ENCODE measurements at regions not wholly inside any gene's neighbourhood (a gene's known extent, or its start where the extent isn't known, plus 50 kb on each side); places are given as distances from the start of the nearest gene placed in this dataset.

DNA sequence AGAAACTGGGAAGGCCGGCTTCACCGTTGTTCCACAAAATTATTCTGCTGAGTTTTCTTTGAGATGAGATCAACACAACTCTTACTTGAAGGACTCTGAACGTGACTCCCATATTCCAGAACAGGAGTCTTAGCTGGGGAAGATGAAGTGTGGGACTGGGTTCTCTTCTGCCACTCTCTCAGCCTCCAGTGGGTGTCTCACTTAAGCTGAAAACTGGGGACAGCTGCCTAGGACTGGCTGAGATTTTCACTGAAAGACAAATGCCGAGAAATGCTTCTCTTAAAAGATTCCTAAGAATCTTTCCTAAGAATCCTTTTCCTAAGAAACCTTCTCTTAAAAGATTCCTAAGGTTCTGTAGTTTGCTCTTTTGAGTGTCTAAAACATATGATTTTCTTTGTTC lies 156.6 kb upstream of the LHCGR start:
- TF ChIP-seq EGR1 (IDR thresholded peaks at IDR 0.05) (no peak), TAF1 (IDR thresholded peaks at IDR 0.05; ENCODE audit: low read depth) (no peak), CREB1 (IDR thresholded peaks at IDR 0.05; ENCODE audit: low read depth) (no peak), RAD21 (IDR thresholded peaks at IDR 0.05; ENCODE audit: low read depth) (no peak), CEBPB (IDR thresholded peaks at IDR 0.05) (no peak), TEAD4 (IDR thresholded peaks at IDR 0.05) (no peak), TCF12 (IDR thresholded peaks at IDR 0.05; ENCODE audit: low read depth) (no peak), EP300 (IDR thresholded peaks at IDR 0.05; ENCODE audit: borderline replicate concordance) (no peak), NFIC (IDR thresholded peaks at IDR 0.05) (no peak), ZBTB7A (IDR thresholded peaks at IDR 0.05; ENCODE audit: low read depth) (no peak), YY1 (IDR thresholded peaks at IDR 0.05; ENCODE audit: low read depth) (no peak), FOXM1 (IDR thresholded peaks at IDR 0.05; ENCODE audit: borderline replicate concordance, low read depth) (no peak)
- TF ChIP-seq, protein P1, sequence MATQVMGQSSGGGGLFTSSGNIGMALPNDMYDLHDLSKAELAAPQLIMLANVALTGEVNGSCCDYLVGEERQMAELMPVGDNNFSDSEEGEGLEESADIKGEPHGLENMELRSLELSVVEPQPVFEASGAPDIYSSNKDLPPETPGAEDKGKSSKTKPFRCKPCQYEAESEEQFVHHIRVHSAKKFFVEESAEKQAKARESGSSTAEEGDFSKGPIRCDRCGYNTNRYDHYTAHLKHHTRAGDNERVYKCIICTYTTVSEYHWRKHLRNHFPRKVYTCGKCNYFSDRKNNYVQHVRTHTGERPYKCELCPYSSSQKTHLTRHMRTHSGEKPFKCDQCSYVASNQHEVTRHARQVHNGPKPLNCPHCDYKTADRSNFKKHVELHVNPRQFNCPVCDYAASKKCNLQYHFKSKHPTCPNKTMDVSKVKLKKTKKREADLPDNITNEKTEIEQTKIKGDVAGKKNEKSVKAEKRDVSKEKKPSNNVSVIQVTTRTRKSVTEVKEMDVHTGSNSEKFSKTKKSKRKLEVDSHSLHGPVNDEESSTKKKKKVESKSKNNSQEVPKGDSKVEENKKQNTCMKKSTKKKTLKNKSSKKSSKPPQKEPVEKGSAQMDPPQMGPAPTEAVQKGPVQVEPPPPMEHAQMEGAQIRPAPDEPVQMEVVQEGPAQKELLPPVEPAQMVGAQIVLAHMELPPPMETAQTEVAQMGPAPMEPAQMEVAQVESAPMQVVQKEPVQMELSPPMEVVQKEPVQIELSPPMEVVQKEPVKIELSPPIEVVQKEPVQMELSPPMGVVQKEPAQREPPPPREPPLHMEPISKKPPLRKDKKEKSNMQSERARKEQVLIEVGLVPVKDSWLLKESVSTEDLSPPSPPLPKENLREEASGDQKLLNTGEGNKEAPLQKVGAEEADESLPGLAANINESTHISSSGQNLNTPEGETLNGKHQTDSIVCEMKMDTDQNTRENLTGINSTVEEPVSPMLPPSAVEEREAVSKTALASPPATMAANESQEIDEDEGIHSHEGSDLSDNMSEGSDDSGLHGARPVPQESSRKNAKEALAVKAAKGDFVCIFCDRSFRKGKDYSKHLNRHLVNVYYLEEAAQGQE (IDR thresholded peaks at IDR 0.05; ENCODE audit: low read depth): no peak
- TF ChIP-seq, protein P2, sequence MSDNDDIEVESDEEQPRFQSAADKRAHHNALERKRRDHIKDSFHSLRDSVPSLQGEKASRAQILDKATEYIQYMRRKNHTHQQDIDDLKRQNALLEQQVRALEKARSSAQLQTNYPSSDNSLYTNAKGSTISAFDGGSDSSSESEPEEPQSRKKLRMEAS (IDR thresholded peaks at IDR 0.05): no peak
- TF ChIP-seq, protein P3, sequence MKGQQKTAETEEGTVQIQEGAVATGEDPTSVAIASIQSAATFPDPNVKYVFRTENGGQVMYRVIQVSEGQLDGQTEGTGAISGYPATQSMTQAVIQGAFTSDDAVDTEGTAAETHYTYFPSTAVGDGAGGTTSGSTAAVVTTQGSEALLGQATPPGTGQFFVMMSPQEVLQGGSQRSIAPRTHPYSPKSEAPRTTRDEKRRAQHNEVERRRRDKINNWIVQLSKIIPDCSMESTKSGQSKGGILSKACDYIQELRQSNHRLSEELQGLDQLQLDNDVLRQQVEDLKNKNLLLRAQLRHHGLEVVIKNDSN (IDR thresholded peaks at IDR 0.05): no peak

DNA sequence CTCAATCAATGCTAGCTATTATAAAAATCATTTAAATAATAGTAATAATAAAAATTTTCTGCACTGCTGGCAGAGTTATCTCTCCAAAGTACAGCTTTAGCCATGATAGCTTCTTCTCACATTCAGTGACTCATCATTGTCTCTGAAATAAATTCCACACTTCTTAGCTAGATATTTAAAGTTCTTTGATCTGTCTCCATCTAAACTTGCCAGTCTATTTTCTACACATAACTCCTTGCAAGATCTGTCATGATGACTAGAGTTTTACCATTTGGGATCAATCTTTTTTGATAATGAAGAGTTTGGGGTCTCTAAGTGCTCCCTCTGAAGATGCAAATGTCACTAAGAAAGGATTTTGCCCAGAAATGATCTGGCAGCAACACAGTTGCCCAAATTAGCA lies 155.4 kb upstream of the LHCGR start:
- TF ChIP-seq TEAD4 (IDR thresholded peaks at IDR 0.05) (no peak), TAF1 (IDR thresholded peaks at IDR 0.05; ENCODE audit: low read depth) (no peak)

DNA sequence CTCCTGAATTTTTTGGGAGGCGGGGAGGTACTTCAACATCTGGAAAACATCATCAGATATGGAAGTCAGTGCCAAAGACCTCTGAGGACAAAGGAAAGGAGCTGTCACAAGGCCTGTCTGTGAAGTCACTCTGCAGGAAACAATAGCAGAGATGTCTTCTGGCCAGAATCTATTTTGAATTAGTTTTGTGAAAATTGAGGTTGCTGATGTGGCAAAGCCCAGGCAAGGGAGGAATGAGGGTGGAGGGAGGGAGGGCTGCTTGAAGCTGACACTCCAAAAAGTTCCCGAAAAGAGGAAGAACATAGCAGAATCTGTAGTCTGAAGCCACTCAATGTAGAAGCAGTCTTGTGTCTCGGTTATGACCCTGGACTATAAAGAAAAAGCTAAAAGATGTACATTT lies 151.1 kb upstream of the LHCGR start:
- TF ChIP-seq, protein P2 (IDR thresholded peaks at IDR 0.05): no peak
- TF ChIP-seq NFIC (IDR thresholded peaks at IDR 0.05): no peak
- TF ChIP-seq, protein P3 (IDR thresholded peaks at IDR 0.05): no peak
- no peak for TF ChIP-seq CEBPB (IDR thresholded peaks at IDR 0.05)
- no peak for TF ChIP-seq FOXM1 (IDR thresholded peaks at IDR 0.05; ENCODE audit: borderline replicate concordance, low read depth)
- TF ChIP-seq CREB1 (IDR thresholded peaks at IDR 0.05; ENCODE audit: low read depth): no peak
- no peak for TF ChIP-seq EP300 (IDR thresholded peaks at IDR 0.05; ENCODE audit: borderline replicate concordance)
- no peak for TF ChIP-seq YY1 (IDR thresholded peaks at IDR 0.05; ENCODE audit: low read depth)
- no peak for TF ChIP-seq RAD21 (IDR thresholded peaks at IDR 0.05; ENCODE audit: low read depth)
- TF ChIP-seq EGR1 (IDR thresholded peaks at IDR 0.05): no peak
- no peak for TF ChIP-seq TCF12 (IDR thresholded peaks at IDR 0.05; ENCODE audit: low read depth)
- TF ChIP-seq, protein P1 (IDR thresholded peaks at IDR 0.05; ENCODE audit: low read depth): no peak
- TF ChIP-seq TAF1 (IDR thresholded peaks at IDR 0.05; ENCODE audit: low read depth): no peak
- TF ChIP-seq TEAD4 (IDR thresholded peaks at IDR 0.05): no peak
- no peak for TF ChIP-seq ZBTB7A (IDR thresholded peaks at IDR 0.05; ENCODE audit: low read depth)

DNA sequence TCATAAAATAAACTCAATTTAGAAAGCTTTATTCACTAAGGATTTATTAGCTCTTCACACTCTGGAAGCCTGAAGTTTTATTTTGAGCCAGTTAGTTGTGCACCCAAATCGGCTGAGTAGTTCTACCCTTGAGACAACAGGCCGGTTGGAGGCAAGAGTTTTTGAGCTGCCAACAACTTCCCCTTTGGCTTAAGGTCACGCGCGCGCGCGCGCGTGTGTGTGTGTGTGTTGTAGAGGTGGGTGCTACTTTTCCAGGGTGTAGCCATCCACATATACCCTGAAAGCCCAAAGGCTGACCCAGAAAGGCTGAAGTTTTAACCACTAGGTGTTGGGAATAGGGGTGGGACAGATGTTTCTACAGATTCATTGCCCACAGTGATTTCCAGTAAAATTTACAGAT lies 150.2 kb upstream of the LHCGR start:
- TF ChIP-seq RAD21 (IDR thresholded peaks at IDR 0.05; ENCODE audit: low read depth) (no peak), FOXM1 (IDR thresholded peaks at IDR 0.05; ENCODE audit: borderline replicate concordance, low read depth) (no peak), EGR1 (IDR thresholded peaks at IDR 0.05) (no peak), CREB1 (IDR thresholded peaks at IDR 0.05; ENCODE audit: low read depth) (no peak), CEBPB (IDR thresholded peaks at IDR 0.05) (no peak), TAF1 (IDR thresholded peaks at IDR 0.05; ENCODE audit: low read depth) (no peak), NFIC (IDR thresholded peaks at IDR 0.05) (no peak), ZBTB7A (IDR thresholded peaks at IDR 0.05; ENCODE audit: low read depth) (no peak)
- TF ChIP-seq, protein P3 (IDR thresholded peaks at IDR 0.05): no peak

DNA sequence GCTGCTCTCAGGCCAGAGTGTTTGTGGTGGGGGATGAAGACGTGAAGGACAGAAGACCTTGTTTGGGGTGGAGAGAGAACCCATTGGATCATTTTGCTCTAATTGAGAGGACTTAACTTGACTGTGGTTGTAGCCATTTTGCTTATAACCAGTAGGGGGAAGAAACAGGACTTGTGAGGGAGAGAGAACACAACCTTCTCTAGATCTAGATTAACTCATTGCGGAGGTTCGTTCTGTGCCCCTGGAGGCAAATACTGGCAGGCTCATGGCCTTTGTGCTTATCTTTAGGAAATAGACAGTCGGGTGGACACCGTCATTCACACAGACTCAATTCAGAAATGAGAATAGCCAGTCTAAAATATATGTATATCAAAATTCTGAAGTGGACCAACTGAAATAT lies 147.0 kb upstream of the LHCGR start:
- TF ChIP-seq, protein P2 (IDR thresholded peaks at IDR 0.05): no peak
- no peak for TF ChIP-seq FOXM1 (IDR thresholded peaks at IDR 0.05; ENCODE audit: borderline replicate concordance, low read depth)
- no peak for TF ChIP-seq RAD21 (IDR thresholded peaks at IDR 0.05; ENCODE audit: low read depth)
- no peak for TF ChIP-seq NFIC (IDR thresholded peaks at IDR 0.05)
- TF ChIP-seq, protein P3 (IDR thresholded peaks at IDR 0.05): no peak
- no peak for TF ChIP-seq EP300 (IDR thresholded peaks at IDR 0.05; ENCODE audit: borderline replicate concordance)
- TF ChIP-seq, protein P1 (IDR thresholded peaks at IDR 0.05; ENCODE audit: low read depth): no peak
- TF ChIP-seq TCF12 (IDR thresholded peaks at IDR 0.05; ENCODE audit: low read depth): no peak
- no peak for TF ChIP-seq CREB1 (IDR thresholded peaks at IDR 0.05; ENCODE audit: low read depth)
- TF ChIP-seq ZBTB7A (IDR thresholded peaks at IDR 0.05; ENCODE audit: low read depth): no peak
- no peak for TF ChIP-seq CEBPB (IDR thresholded peaks at IDR 0.05)
- TF ChIP-seq TAF1 (IDR thresholded peaks at IDR 0.05; ENCODE audit: low read depth): no peak
- no peak for TF ChIP-seq YY1 (IDR thresholded peaks at IDR 0.05; ENCODE audit: low read depth)
- no peak for TF ChIP-seq TEAD4 (IDR thresholded peaks at IDR 0.05)
- no peak for TF ChIP-seq EGR1 (IDR thresholded peaks at IDR 0.05)

Measured in Ishikawa (cell line).